GM12878 (cell line): ENCODE measurements at regions not wholly inside any gene's neighbourhood (a gene's known extent, or its start where the extent isn't known, plus 50 kb on each side); places are given as distances from the start of the nearest gene placed in this dataset.

ENCODE experiments used
- ATAC-seq: fragments of 200-7000 bp; cut with Tn5 transposase; 3 replicates; pipeline ENCODE4 v1.9.1; 2020; ENCODE audit warnings: mild to moderate bottlenecking, moderate library complexity
- BruUV-seq: library from RNA; stranded (reverse); fragments of 400-500 nt; replicated peaks from 2 replicates; lab custom pipeline; 2021; lab: Mats Ljungman, UMichigan
- CTCF ChIA-PET: fragments of 300-600 bp; sonication (Branson Sonifier 250); formaldehyde crosslinking; extraction: SDS; loops from one replicate; lab custom pipeline; 2021; ENCODE audit warnings: inconsistent platforms; lab: Yijun Ruan, JAX
- POLR2A ChIA-PET: fragments of 350-600 bp; formaldehyde crosslinking; extraction: SDS; loops from one replicate; lab custom pipeline; 2021; ENCODE audit warnings: inconsistent platforms; lab: Charles Lee
- RAD21 ChIA-PET: fragments of 300-600 bp; sonication (Branson Sonifier 250); formaldehyde crosslinking; loops from one replicate; lab custom pipeline; 2023; ENCODE audit warnings: antibody characterized with exemption; ENCODE audit not compliant: unreplicated experiment; lab: Charles Lee
- SMC1A ChIA-PET: fragments of 300-600 bp; sonication (Branson Sonifier 250); formaldehyde crosslinking; loops from one replicate; lab custom pipeline; 2023; ENCODE audit not compliant: unreplicated experiment, uncharacterized antibody; lab: Charles Lee
- DNase-seq: peaks from one replicate; pipeline ENCODE4 v3.0.0-alpha.2; 2011; ENCODE audit warnings: low read depth, low spot score
- FAIRE-seq: peaks from 3 replicates; lab custom pipeline; 2011; peaks lifted over from hg19 to GRCh38; lab: Jason Lieb, UNC
- H2AFZ ChIP-seq: 2 replicates; pipeline ENCODE4 v1.6.0; 2011; ENCODE audit warnings: low read depth, low read length, control low read depth; ENCODE audit not compliant: control insufficient read depth
- H3K27ac ChIP-seq: 2 replicates; pipeline ENCODE4 v1.5.1; 2011; ENCODE audit warnings: control low read depth; ENCODE audit not compliant: control insufficient read depth, insufficient read depth
- H3K27me3 ChIP-seq, 2 experiments: replicated peaks in 1 of 2; 2 replicates each; pipeline versions ENCODE4 v1.6.0 to v1.6.1; 2011; ENCODE audit warnings: low read length in 1 of 2; ENCODE audit not compliant: control insufficient read depth in 2 of 2, insufficient read depth in 2 of 2
- H3K36me3 ChIP-seq, 2 experiments: 2 replicates each; pipeline ENCODE4 v1.5.1; 2011; ENCODE audit warnings: low read length in 1 of 2; ENCODE audit not compliant: control insufficient read depth in 2 of 2, insufficient read depth in 2 of 2
- H3K4me1 ChIP-seq: 2 replicates; pipeline ENCODE4 v1.6.1; 2011; ENCODE audit warnings: mild to moderate bottlenecking, low read length, moderate library complexity, mixed read lengths; ENCODE audit not compliant: control insufficient read depth, insufficient read depth
- H3K4me2 ChIP-seq: 2 replicates; pipeline ENCODE4 v1.6.0; 2011; ENCODE audit warnings: control low read depth; ENCODE audit not compliant: control insufficient read depth, insufficient read depth
- H3K4me3 ChIP-seq: fragments of 200-600 bp; sonication (generic); 2 replicates; pipeline ENCODE4 v1.5.1; 2016
- H3K79me2 ChIP-seq: 2 replicates; pipeline ENCODE4 v1.6.0; 2011; ENCODE audit warnings: low read length; ENCODE audit not compliant: control insufficient read depth, insufficient read depth
- H3K9ac ChIP-seq: 2 replicates; pipeline ENCODE4 v1.8.0; 2011; ENCODE audit warnings: low read length, control low read depth, mixed read lengths; ENCODE audit not compliant: control insufficient read depth, insufficient read depth
- H3K9me3 ChIP-seq: replicated peaks from 3 replicates; pipeline ENCODE4 v1.5.1; 2011; ENCODE audit warnings: mild to moderate bottlenecking, low read length; ENCODE audit not compliant: control insufficient read depth, insufficient read depth
- H4K20me1 ChIP-seq: 2 replicates; pipeline ENCODE4 v1.6.0; 2011; ENCODE audit not compliant: control insufficient read depth, insufficient read depth
- CHD1 ChIP-seq: IDR thresholded peaks from 2 replicates; pipeline ENCODE4 v1.6.1; 2012; ENCODE audit warnings: low read depth, low read length, improper control_type of control experiment
- HDAC2 ChIP-seq: fragments of 200-600 bp; sonication (generic); IDR thresholded peaks from 2 replicates; pipeline ENCODE4 v1.6.1; 2017
- MTA3 ChIP-seq: IDR thresholded peaks from 2 replicates; pipeline ENCODE4 v1.6.1; 2012; ENCODE audit warnings: low read length, inconsistent platforms, borderline replicate concordance
- MXI1 ChIP-seq: fragments of 150-350 bp; IDR thresholded peaks from 2 replicates; pipeline ENCODE4 v1.6.1; 2011; ENCODE audit warnings: low read depth, mild to moderate bottlenecking, inconsistent platforms, low read length, improper control_type of control experiment
- NFXL1 ChIP-seq: fragments of 450-650 bp; IDR thresholded peaks from 2 replicates; pipeline ENCODE4 v1.6.1; 2017; ENCODE audit warnings: antibody characterized with exemption, mild to moderate bottlenecking, borderline replicate concordance
- NRF1 ChIP-seq: conservative IDR thresholded peaks from 2 replicates; pipeline ENCODE4 v1.6.1; 2011; ENCODE audit warnings: mild to moderate bottlenecking, low read depth, low read length, improper control_type of control experiment
- PAX5 ChIP-seq: IDR thresholded peaks from 2 replicates; pipeline ENCODE4 v1.6.1; 2011; ENCODE audit warnings: low read depth, low read length, borderline replicate concordance
- PML ChIP-seq: IDR thresholded peaks from 2 replicates; pipeline ENCODE4 v1.6.1; 2012; ENCODE audit warnings: low read length, inconsistent platforms
- SMAD1 ChIP-seq: fragments of 450-650 bp; IDR thresholded peaks from 2 replicates; pipeline ENCODE4 v1.6.1; 2018; ENCODE audit warnings: mild to moderate bottlenecking, low read depth; ENCODE audit not compliant: partially characterized antibody
- STAT3 ChIP-seq: IDR thresholded peaks from 2 replicates; pipeline ENCODE4 v1.6.1; 2011; ENCODE audit warnings: low read depth, low read length, improper control_type of control experiment
- TCF12 ChIP-seq: IDR thresholded peaks from 2 replicates; pipeline ENCODE4 v1.6.1; 2011; ENCODE audit warnings: low read depth, mild to moderate bottlenecking, low read length
- ZBED1 ChIP-seq: IDR thresholded peaks from 2 replicates; pipeline ENCODE4 v1.6.1; 2016; ENCODE audit warnings: borderline replicate concordance
- WGBS: methylation state at CpG from one replicate; pipeline ENCODE4 v1.1.6; 2016; ENCODE audit warnings: low lambda C conversion rate; ENCODE audit not compliant: insufficient replicate concordance, insufficient coverage; ENCODE audit errors: missing lambda C conversion rate; 5-methylcytosine and 5-hydroxymethylcytosine counted together
- in situ Hi-C: fragments of 300-500 bp; cut with MboI; formaldehyde crosslinking; loops from 9 replicates; pipeline ENCODE4 v1.14.3; 2018; ENCODE audit warnings: mixed read lengths
- intact Hi-C: fragments of 100-400 bp; cut with micrococcal nuclease; formaldehyde crosslinking; loops from one replicate; pipeline ENCODE4 v1.14.2; 2022; ENCODE audit not compliant: unreplicated experiment
- TF ChIP-seq, protein P1 (sequence below), 3 experiments: IDR thresholded peaks in 2 of 3; conservative IDR thresholded peaks in 1 of 3; 2 replicates each; pipeline ENCODE4 v1.5.1; 2011; ENCODE audit warnings: low read depth in 3 of 3, low read length in 3 of 3, mild to moderate bottlenecking in 3 of 3, control low read depth in 2 of 3, moderate library complexity in 2 of 3, inconsistent platforms in 1 of 3, mixed read lengths in 1 of 3; ENCODE audit not compliant: control insufficient read depth in 2 of 3, insufficient read depth in 1 of 3; ENCODE audit errors: extremely low read depth in 1 of 3
- TF ChIP-seq, protein P2 (sequence below): fragments of 450-650 bp; IDR thresholded peaks from 2 replicates; pipeline ENCODE4 v1.6.1; 2017; ENCODE audit warnings: mild to moderate bottlenecking, moderate library complexity

DNA sequence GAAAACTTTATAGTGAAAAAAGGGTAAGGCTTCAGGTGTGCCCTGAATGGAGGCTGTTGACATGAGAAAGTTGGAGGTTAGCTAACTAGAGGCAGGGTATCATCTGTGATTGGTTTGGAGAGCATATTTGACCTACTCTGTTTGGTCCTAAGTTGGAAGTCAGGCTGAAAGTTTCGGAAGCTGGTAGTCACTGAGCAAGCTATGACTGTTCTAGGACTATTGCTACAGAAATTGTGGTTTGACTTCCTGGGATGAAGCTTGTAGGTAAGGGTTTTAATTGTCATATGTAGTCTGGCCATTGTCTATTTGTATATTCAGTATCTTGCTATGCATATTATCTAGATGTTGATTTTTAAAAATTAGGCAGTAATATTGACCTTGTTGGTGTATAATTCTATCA, 565.0 kb downstream of the TMEM135 start:
- no peaks in the 10 kb centered on the region for H3K9me3 ChIP-seq
- ChIA-PET SMC1A (no interaction called here), POLR2A (no interaction called here), RAD21 (no interaction called here), CTCF (interaction anchor here (0.6 kb wide), 1 partner anchor 10 kb away, joined by 3 read pairs; no protein-coding TSS in a partner anchor)
- no peak for TF ChIP-seq CHD1
- no peak for TF ChIP-seq SMAD1
- TF ChIP-seq, protein P1, sequence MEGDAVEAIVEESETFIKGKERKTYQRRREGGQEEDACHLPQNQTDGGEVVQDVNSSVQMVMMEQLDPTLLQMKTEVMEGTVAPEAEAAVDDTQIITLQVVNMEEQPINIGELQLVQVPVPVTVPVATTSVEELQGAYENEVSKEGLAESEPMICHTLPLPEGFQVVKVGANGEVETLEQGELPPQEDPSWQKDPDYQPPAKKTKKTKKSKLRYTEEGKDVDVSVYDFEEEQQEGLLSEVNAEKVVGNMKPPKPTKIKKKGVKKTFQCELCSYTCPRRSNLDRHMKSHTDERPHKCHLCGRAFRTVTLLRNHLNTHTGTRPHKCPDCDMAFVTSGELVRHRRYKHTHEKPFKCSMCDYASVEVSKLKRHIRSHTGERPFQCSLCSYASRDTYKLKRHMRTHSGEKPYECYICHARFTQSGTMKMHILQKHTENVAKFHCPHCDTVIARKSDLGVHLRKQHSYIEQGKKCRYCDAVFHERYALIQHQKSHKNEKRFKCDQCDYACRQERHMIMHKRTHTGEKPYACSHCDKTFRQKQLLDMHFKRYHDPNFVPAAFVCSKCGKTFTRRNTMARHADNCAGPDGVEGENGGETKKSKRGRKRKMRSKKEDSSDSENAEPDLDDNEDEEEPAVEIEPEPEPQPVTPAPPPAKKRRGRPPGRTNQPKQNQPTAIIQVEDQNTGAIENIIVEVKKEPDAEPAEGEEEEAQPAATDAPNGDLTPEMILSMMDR (IDR thresholded peaks at IDR 0.05 in 2 of 3, conservative IDR thresholded peaks at IDR 0.05 in 1 of 3; ENCODE audit: control insufficient read depth in 2 of 3, extremely low read depth in 1 of 3, insufficient read depth in 1 of 3, low read depth in 3 of 3, low read length in 3 of 3), result no peak
- TF ChIP-seq TCF12, result no peak
- no peak for TF ChIP-seq STAT3
- no peak for TF ChIP-seq HDAC2
- TF ChIP-seq PAX5, result no peak
- BruUV-seq, result no TSS peak
- DNase-seq, result no peak
- no peaks in the 10 kb centered on the region for H3K79me2 ChIP-seq
- H3K36me3 ChIP-seq, result no peaks in the 10 kb centered on the region
- no peak for FAIRE-seq
- 0% methylated on average over 1 of the region's 1 CpG for whole genome bisulfite sequencing
- H4K20me1 ChIP-seq, result no peaks in the 10 kb centered on the region
- H3K4me3 ChIP-seq, result no peak overlapping the region
- H3K27me3 ChIP-seq, result no peaks in the 10 kb centered on the region
- intact Hi-C loops (no loop called here), in situ Hi-C loops (no loop called here)
- H3K4me1 ChIP-seq, result no peaks in the 10 kb centered on the region
- H3K27ac ChIP-seq, result no peak overlapping the region
- H3K9ac ChIP-seq, result no peak overlapping the region
- no peak overlapping the region for H3K4me2 ChIP-seq
- no peak overlapping the region for H2AFZ ChIP-seq
- no peak for ATAC-seq

DNA sequence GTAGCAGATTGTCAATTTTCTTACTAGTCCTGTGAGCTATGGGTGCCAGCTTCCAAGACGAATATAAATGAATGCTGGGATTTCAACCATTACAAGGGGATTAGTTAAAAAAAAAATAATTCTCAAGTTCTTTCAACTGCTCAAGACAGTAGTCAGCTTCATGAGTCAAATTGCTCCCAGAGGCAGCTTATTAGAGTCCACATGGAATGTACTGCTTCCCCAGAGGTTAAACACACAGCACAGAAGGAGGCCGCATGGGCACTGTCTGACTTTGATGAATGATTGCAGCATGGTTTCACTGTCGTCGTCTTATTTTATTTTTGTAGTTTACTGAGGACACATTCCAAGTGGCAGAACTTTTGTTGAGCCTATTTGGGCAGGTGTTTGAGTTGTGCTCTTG, 563.2 kb downstream of the TMEM135 start:
- intact Hi-C loops (no loop called here), in situ Hi-C loops (no loop called here)
- ATAC-seq (no peak), FAIRE-seq (no peak), DNase-seq (no peak)
- Histone ChIP-seq H3K27ac (no peak overlapping the region), H3K36me3 (no peaks in the 10 kb centered on the region), H3K9me3 (no peaks in the 10 kb centered on the region), H3K4me2 (no peak overlapping the region), H3K27me3 (no peaks in the 10 kb centered on the region), H4K20me1 (no peaks in the 10 kb centered on the region), H2AFZ (no peak overlapping the region), H3K79me2 (no peaks in the 10 kb centered on the region), H3K9ac (no peak overlapping the region), H3K4me3 (no peak overlapping the region), H3K4me1 (no peaks in the 10 kb centered on the region)
- ChIA-PET SMC1A (no interaction called here), CTCF (no interaction called here), POLR2A (no interaction called here), RAD21 (no interaction called here)
- BruUV-seq, result no TSS peak
- 6% methylated on average over 4 of the region's 4 CpGs for WGBS
- TF ChIP-seq NFXL1 (no peak), MXI1 (no peak), MTA3 (no peak), ZBED1 (no peak), PML (no peak), NRF1 (no peak)
- TF ChIP-seq, protein P2, sequence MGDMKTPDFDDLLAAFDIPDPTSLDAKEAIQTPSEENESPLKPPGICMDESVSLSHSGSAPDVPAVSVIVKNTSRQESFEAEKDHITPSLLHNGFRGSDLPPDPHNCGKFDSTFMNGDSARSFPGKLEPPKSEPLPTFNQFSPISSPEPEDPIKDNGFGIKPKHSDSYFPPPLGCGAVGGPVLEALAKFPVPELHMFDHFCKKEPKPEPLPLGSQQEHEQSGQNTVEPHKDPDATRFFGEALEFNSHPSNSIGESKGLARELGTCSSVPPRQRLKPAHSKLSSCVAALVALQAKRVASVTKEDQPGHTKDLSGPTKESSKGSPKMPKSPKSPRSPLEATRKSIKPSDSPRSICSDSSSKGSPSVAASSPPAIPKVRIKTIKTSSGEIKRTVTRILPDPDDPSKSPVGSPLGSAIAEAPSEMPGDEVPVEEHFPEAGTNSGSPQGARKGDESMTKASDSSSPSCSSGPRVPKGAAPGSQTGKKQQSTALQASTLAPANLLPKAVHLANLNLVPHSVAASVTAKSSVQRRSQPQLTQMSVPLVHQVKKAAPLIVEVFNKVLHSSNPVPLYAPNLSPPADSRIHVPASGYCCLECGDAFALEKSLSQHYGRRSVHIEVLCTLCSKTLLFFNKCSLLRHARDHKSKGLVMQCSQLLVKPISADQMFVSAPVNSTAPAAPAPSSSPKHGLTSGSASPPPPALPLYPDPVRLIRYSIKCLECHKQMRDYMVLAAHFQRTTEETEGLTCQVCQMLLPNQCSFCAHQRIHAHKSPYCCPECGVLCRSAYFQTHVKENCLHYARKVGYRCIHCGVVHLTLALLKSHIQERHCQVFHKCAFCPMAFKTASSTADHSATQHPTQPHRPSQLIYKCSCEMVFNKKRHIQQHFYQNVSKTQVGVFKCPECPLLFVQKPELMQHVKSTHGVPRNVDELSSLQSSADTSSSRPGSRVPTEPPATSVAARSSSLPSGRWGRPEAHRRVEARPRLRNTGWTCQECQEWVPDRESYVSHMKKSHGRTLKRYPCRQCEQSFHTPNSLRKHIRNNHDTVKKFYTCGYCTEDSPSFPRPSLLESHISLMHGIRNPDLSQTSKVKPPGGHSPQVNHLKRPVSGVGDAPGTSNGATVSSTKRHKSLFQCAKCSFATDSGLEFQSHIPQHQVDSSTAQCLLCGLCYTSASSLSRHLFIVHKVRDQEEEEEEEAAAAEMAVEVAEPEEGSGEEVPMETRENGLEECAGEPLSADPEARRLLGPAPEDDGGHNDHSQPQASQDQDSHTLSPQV, result no peak
